NCI-H1436 treated with DMSO at 0.1 percent for 48 hours (cell line): ENCODE measurements at regions not wholly inside any gene's neighbourhood (a gene's known extent, or its start where the extent isn't known, plus 50 kb on each side); places are given as distances from the start of the nearest gene placed in this dataset.
A peak's percentile ranks its signal among the peaks of the same experiment; 100 is the strongest.
"Not testable (repeated sequence)": the region's sequence is repeated elsewhere in the genome, so short reads cannot be mapped to it uniquely, and the experiment has no call there.

Experiments used
- DNase-seq: peaks from one replicate; lab custom pipeline; 2025; lab: John Stamatoyannopoulos, UW

GRCh38 chr1:211206981-211207380 lies 52.2 kb upstream of the RCOR3 start:
- no peak for DNase-seq

- DNase-seq, result no peak
These were observed 58.9 kb upstream of the RCOR3 start for GRCh38 chr1:211200311-211200710.

DNA sequence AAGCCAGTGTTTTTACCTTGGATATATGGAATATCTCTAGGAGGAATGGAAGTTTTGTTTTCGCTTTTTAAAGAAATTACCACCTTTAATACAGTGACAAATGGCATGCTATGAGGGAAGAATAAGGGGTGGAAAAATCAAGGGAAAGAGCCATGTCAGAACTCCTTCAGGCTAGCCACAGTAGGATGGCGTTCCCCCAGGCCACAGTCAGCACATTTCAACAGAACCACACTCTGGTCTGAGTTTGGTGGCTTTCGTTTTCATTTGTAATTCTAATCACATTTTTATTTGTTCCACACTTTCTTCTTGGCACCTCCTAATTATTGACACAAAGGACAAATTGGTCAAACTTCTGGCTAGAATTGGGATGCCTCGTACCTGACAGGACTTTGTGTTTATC lies 60.3 kb upstream of the RCOR3 start:
- DNase-seq, result no peak

DNA sequence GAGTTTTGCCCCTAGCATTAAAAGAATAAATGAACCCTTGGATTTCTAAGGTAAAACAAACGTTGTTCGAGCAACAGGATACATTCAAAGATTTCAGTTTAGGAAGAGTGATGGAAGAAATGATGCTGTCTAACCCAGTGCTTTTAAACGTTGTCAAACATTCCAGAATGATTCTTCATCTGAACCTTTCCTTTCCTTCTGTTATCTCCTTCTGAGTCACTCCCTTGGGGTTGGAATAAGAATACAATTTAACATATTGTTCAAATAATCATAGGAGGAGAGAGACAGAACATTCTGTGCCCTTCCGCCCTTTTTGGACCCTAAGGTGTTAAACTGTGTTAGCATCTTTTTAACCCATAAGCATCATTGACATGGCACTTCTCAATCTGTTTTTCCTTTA lies 61.1 kb upstream of the RCOR3 start:
- DNase-seq, result no peak

- DNase-seq, result no peak
These were observed 62.3 kb upstream of the RCOR3 start for GRCh38 chr1:211196880-211197279.

DNA sequence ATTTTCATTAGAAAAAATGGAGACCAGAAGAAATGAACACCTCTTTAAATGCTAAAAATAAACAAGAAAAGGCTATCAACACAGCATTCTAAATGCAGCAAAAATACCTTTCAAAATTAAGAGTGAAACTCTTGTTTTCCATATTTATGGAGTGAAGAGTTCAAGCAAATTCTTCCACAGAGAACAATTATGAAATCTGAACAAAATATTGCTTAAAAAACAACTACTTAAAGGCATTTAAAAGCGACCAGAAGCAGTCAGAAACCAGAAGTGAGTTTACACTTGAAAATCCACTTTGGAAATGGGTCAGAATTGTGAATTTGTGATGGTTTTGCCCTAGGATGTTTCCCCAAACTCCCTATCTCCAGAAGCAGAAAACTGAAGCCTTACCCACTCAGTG lies 60.9 kb upstream of the KCNH1 start:
- DNase-seq, result no peak

GRCh38 chr1:211192227-211192626 lies 58.3 kb upstream of the KCNH1 start:
- DNase-seq, result no peak

DNA sequence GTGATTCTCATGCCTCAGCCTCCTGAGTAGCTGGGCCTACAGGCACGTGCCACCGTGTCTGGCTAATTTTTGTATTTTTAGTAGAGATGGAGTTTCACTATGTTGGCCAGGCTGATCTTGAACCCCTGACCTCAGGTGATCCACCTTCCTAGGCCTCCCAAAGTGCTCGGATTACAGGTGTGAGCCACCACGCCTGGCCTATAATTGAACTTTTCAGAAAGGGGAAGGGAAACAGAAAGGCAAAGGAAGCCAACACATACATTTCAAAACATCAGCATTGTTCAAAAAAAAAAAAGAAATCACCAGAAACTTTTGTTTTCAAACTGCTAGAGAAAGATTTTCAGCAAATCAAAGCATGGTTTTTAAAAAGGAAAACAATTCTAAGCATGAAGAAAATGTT lies 54.8 kb upstream of the KCNH1 start:
- DNase-seq, result not testable (repeated sequence)

DNA sequence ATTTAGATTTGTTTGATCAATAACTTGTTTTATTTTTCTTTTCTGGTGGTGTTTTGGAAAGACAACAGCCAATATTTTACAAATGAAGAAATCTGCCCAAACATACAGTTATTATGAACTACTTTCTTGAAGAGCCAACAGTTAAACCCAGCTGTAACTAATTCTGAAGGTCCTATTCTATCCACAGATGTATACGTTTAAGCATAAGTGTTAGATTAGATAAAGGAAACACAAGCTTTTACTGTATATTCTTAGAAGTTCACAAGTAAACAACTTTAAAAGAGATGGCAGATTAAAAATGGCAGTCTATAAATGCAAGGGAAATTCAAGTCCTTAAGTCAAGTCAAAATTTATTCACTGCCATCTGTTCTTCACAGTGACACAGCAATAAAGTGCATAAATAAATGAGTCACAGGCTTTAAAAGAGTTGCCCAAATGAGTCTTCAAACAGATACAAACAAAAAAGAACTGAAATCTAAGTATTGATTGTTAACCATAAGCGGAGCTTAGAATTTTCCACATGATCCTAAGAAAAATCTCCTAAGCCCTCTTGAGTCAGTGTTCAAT lies 49.9 kb upstream of the KCNH1 start:
- DNase-seq, result peak; percentile 0
